ENCODE measurements at regions not wholly inside any gene's neighbourhood (a gene's known extent, or its start where the extent isn't known, plus 50 kb on each side); places are given as distances from the start of the nearest gene placed in this dataset.

DNA sequence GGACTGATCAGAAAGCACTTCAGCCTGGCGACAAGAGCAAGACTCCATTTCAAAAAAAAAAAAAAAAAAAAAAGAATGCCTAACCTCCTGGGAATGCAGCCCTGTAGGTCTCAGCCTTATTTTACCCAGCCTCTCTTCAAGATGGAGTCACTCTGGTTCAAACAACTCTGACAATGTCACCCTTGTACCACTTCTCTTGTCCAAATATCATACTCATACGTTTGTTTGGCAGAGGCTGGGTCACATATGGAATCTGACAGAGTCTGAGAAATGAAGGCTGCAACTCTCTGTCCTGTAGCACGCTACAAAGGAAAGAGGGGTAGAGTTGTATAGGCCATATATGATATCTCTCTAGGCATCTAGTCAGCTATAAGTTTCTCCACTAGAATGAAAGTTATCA is 58.6 kb upstream of the GSAP start:
- TF ChIP-seq, protein P1, sequence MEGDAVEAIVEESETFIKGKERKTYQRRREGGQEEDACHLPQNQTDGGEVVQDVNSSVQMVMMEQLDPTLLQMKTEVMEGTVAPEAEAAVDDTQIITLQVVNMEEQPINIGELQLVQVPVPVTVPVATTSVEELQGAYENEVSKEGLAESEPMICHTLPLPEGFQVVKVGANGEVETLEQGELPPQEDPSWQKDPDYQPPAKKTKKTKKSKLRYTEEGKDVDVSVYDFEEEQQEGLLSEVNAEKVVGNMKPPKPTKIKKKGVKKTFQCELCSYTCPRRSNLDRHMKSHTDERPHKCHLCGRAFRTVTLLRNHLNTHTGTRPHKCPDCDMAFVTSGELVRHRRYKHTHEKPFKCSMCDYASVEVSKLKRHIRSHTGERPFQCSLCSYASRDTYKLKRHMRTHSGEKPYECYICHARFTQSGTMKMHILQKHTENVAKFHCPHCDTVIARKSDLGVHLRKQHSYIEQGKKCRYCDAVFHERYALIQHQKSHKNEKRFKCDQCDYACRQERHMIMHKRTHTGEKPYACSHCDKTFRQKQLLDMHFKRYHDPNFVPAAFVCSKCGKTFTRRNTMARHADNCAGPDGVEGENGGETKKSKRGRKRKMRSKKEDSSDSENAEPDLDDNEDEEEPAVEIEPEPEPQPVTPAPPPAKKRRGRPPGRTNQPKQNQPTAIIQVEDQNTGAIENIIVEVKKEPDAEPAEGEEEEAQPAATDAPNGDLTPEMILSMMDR (IDR thresholded peaks at IDR 0.05; ENCODE audit: insufficient read depth, low read length, missing control alignments), result no peak
- ChIA-PET POLR2A (no interaction called here), CTCF (no interaction called here)
- no peak overlapping the region for H3K4me3 ChIP-seq (ENCODE audit: low read depth, low read length)
- no peak for DNase-seq (ENCODE audit: low read depth, low spot score)

DNA sequence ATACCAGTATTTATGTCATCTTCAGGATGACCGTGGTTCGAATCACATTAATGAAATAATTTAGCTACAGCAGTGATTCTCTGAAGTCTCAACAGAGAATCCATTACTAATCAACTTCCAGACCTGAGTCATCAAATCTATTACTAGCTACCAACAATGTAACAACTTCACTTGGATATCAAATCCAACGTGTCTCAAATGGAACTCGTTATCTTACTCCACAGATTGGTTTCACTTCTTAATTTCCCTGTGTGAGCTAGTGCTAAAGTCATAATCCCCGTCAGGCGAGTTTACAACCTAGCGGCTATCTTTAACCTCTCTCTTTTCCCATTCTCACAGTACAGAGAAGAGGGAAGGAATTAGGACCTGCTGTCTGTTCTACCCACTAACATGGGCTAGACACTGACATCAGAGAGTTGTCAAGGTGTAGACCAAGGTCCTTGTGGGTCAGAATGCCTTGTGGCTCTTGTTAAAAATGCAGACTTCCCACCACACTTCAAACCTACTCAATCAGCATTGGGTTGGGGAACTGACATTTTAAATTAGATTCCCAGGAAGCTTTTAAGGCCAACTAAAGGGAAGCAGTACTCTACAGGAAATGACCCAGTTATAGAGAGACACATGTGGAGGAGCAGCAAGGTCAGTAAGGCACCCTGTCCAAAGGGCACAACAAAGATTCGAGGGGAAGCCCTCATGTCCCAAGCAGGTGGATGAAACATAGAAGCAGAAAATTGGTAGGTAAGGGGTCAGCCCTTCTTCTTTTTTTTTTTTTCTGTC is 57.3 kb upstream of the GSAP start:
- ChIA-PET POLR2A (no interaction called here), CTCF (interaction anchor here (1.1 kb wide), 1 partner anchor 10 kb away, joined by 3 read pairs; no protein-coding TSS in a partner anchor)
- TF ChIP-seq, protein P1 (IDR thresholded peaks at IDR 0.05; ENCODE audit: insufficient read depth, low read length, missing control alignments), result no peak
- DNase-seq (ENCODE audit: low read depth, low spot score), result no peak
- H3K4me3 ChIP-seq (ENCODE audit: low read depth, low read length), result no peak overlapping the region

DNA sequence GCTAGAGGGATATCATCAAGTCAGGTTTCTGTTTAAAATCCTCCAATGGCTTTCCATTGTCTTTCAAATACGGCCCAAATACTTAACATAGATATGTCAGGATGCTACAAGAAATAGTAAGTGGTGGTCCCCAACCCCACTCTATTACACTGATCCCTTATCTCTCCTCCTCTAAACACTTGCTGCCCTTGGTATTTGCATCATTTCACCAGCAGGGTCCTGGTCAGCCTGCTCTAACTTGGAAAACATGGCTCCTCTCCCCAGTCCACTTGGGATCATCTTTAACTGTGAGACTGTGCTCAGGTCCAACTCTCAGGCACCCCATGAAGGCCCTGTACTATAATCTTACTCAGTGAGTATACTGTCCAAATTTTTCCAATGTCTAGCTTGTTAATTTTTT is 53.8 kb upstream of the GSAP start:
- H3K4me3 ChIP-seq (ENCODE audit: low read depth, low read length), result no peak overlapping the region
- DNase-seq (ENCODE audit: low read depth, low spot score), result no peak
- TF ChIP-seq, protein P1 (IDR thresholded peaks at IDR 0.05; ENCODE audit: insufficient read depth, low read length, missing control alignments), result no peak
- CTCF ChIA-PET, result no interaction called here
- POLR2A ChIA-PET, result no interaction called here

DNA sequence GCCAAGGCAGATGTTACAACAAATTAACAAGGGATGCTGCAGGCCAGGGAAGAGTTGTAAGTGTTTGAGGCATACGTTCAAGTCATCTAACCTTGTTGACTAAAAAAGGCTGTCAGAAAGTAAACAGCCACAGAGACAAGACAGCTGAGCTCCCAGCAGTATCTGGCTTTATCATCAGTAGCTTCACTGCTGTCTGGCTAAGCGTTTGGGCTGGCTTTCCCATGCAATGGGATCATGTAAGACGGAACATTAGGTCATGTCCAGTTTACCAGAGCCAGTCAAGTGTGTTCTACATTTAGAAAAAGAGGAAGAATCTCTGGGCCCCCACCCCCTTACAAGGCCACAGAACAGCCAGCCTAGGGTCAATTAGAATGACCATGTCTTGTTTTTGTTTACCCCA is 51.3 kb upstream of the GSAP start:
- H3K4me3 ChIP-seq (ENCODE audit: low read depth, low read length), result no peak overlapping the region
- ChIA-PET CTCF (interaction anchor here (1.4 kb wide), 1 partner anchor 12 kb away, joined by 4 read pairs; no protein-coding TSS in a partner anchor), POLR2A (no interaction called here)
- DNase-seq (ENCODE audit: low read depth, low spot score), result no peak
- TF ChIP-seq, protein P1 (IDR thresholded peaks at IDR 0.05; ENCODE audit: insufficient read depth, low read length, missing control alignments), result no peak

DNA sequence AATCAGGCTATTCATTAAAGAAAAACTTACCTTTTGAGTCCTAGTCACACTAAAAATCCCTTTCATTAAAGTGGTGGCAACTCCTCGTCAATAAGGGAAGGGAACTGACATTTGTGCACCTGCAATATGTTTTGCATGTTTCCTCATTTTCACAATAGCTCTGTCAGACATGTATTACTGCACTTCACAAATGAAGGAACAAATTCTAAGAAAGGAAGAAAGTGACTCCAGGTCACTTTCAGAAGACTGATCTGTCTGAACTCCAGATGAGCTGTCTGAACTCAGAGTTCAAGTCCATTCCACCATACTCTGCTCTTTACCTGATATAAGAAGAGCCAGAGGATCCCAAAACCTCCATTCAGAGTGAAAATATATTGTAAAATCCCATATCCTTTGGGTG is 50.3 kb upstream of the GSAP start:
- DNase-seq (ENCODE audit: low read depth, low spot score), result no peak
- TF ChIP-seq, protein P1 (IDR thresholded peaks at IDR 0.05; ENCODE audit: insufficient read depth, low read length, missing control alignments), result no peak
- POLR2A ChIA-PET, result no interaction called here

More for the DNA sequence above, 50.3 kb upstream of the GSAP start:
- no peak overlapping the region for H3K4me3 ChIP-seq (ENCODE audit: low read depth, low read length)
- CTCF ChIA-PET, result interaction anchor here (1.4 kb wide), 1 partner anchor 11 kb away, joined by 4 read pairs; no protein-coding TSS in a partner anchor
